Heart left ventricle (tissue), 16 donors: ENCODE measurements at regions not wholly inside any gene's neighbourhood (a gene's known extent, or its start where the extent isn't known, plus 50 kb on each side); places are given as distances from the start of the nearest gene placed in this dataset.

Source experiments
- ATAC-seq, 4 donors: fragments of 200-7000 bp; cut with Tn5 transposase; one replicate each; pipeline ENCODE4 v1.9.1; 2020 to 2022; ENCODE audit warnings: moderate library complexity in 4 of 4, mild to moderate bottlenecking in 3 of 4, moderate number of reproducible peaks in 1 of 4
- DNase-seq, 5 donors: peaks; one replicate each; pipeline ENCODE4 v3.0.0-alpha.2; 2020
- H3K27ac ChIP-seq, 12 donors: fragments of 200-600 bp; sonication (generic) in 4 of 12; one replicate each; pipeline versions ENCODE4 v1.5.0 to v1.8.0; 2016 to 2022; ENCODE audit warnings: mild to moderate bottlenecking in 2 of 12
- H3K27me3 ChIP-seq, 9 donors: fragments of 200-600 bp; sonication (generic) in 2 of 9; one replicate each; pipeline versions ENCODE4 v1.5.1 to v1.8.0; 2016 to 2022; ENCODE audit warnings: mild to moderate bottlenecking in 3 of 9
- H3K36me3 ChIP-seq, 9 donors: fragments of 200-600 bp; sonication (generic) in 2 of 9; one replicate each; pipeline versions ENCODE4 v1.5.0 to v1.8.0; 2018 to 2022; ENCODE audit warnings: mild to moderate bottlenecking in 2 of 9
- H3K4me1 ChIP-seq, 12 donors: fragments of 200-600 bp; sonication (generic) in 4 of 12; one replicate each; pipeline versions ENCODE4 v1.5.0 to v1.8.0; 2016 to 2022; ENCODE audit warnings: mild to moderate bottlenecking in 3 of 12
- H3K4me3 ChIP-seq, 12 donors: fragments of 200-600 bp; sonication (generic) in 4 of 12; one replicate each; pipeline versions ENCODE4 v1.5.0 to v1.8.0; 2017 to 2022; ENCODE audit warnings: mild to moderate bottlenecking in 9 of 12, moderate library complexity in 4 of 12
- H3K9me3 ChIP-seq, 12 donors: fragments of 200-600 bp; sonication (generic) in 4 of 12; one replicate each; pipeline versions ENCODE4 v1.5.0 to v1.8.0; 2016 to 2022; ENCODE audit warnings: mild to moderate bottlenecking in 1 of 12
- POLR2A ChIP-seq, 2 donors: fragments of 450-650 bp; IDR thresholded peaks; one replicate each; pipeline ENCODE4 v1.6.1; 2017; ENCODE audit warnings: antibody characterized with exemption in 2 of 2, mild to moderate bottlenecking in 2 of 2, moderate library complexity in 2 of 2
- WGBS, 4 donors: extraction: QIAGEN DNeasy Blood & Tissue Kit in 2 of 4; methylation state at CpG; one replicate each; pipeline versions ENCODE4 v1.1.5 to v1.1.7; 2013 to 2018; 5-methylcytosine and 5-hydroxymethylcytosine counted together
- intact Hi-C, 10 donors: fragments of 100-400 bp; cut with DNase I; formaldehyde crosslinking; loops; one replicate each; pipeline versions ENCODE4 v1.11.1 to v1.14.2; 2022
- TF ChIP-seq, protein P1 (sequence below), 12 donors: fragments of 200-600 bp; sonication (generic) in 4 of 12; IDR thresholded peaks; one replicate each; pipeline versions ENCODE4 v1.5.0 to v1.8.0; 2018 to 2022; ENCODE audit warnings: antibody characterized with exemption in 12 of 12, mild to moderate bottlenecking in 5 of 12
- donor health status: ischemic (EF 13 %, LVEDD 7.1; RV severe dilation, severe dysfunction).
- donor health status: healthy with polysubstance abuse.
- donor health status: DM: no; HTN: yes; CAD: no.
- donor health status: DM: no; HTN: no; CAD: no.
- donor health status: ischemic (EF 25% LVEDD 6.9; RV normal size, moderate dysfunction).
- donor health status: ischemic (EF 25% LVEDD 5.7; RV mildly dilated, moderate dysfunction).
- donor health status: healthy.
- donor health status: DM: yes; HTN: yes; CAD: no.
- donor health status: ischemic (EF 35%, LVEDD 5.7; RV mildly dilated, moderate dysfunction).
- donor health status: nonischemic (EF 11% LVEDD 7.7; RV severe dilation, severe dysfunction).
- donor health status: DM: yes; HTN: yes; CAD: no.
- donor health status: PGD.
- donor health status: ischemic (EF 29% LVEDD 5.4; RV normal size, mild dysfunction).
- donor health status: nonischemic (EF 23%, LVEDD 6.1; RV moderate dilation, normal function).

- no peaks in the 10 kb centered on the region for H3K4me1 ChIP-seq
- no peak overlapping the region for H3K4me3 ChIP-seq
- H3K36me3 ChIP-seq = no peaks in the 10 kb centered on the region
- H3K9me3 ChIP-seq = no peaks in the 10 kb centered on the region
- intact Hi-C loops = no loop called here
- ATAC-seq = no peak
- 75 to 83% (median 79%) methylated on average over 3 of the region's 3 CpGs for WGBS, 4 donors
- no peak for DNase-seq
- H3K27ac ChIP-seq = no peak overlapping the region
- H3K27me3 ChIP-seq = no peaks in the 10 kb centered on the region
- TF ChIP-seq, protein P1, sequence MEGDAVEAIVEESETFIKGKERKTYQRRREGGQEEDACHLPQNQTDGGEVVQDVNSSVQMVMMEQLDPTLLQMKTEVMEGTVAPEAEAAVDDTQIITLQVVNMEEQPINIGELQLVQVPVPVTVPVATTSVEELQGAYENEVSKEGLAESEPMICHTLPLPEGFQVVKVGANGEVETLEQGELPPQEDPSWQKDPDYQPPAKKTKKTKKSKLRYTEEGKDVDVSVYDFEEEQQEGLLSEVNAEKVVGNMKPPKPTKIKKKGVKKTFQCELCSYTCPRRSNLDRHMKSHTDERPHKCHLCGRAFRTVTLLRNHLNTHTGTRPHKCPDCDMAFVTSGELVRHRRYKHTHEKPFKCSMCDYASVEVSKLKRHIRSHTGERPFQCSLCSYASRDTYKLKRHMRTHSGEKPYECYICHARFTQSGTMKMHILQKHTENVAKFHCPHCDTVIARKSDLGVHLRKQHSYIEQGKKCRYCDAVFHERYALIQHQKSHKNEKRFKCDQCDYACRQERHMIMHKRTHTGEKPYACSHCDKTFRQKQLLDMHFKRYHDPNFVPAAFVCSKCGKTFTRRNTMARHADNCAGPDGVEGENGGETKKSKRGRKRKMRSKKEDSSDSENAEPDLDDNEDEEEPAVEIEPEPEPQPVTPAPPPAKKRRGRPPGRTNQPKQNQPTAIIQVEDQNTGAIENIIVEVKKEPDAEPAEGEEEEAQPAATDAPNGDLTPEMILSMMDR (IDR thresholded peaks at IDR 0.05) = no peak
- no peak for TF ChIP-seq POLR2A (IDR thresholded peaks at IDR 0.05)
These were observed 727.6 kb downstream of the METTL15 start for GRCh38 chr11:28835790-28836189.

DNA sequence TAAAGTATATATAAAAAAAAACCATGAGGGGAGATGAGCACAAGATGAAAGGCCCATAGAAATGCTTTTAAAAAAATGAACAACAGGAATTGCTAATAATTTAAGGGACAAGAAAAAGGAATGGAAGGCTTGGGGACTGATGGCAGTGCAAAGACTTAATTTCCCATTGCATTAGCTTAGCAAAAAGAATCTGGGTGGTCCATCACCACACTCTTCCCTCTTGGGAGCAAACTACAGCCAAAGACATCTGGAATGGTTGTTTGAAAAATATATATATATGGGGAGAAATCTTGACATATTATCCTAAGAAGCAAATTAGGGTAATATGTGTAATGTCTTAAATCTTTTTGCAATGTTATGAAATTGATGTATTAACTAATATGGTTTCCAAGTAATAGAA lies 727.1 kb downstream of the METTL15 start:
- intact Hi-C loops = no loop called here
- Histone ChIP-seq H3K27ac (no peak overlapping the region), H3K4me3 (no peak overlapping the region), H3K36me3 (no peaks in the 10 kb centered on the region), H3K27me3 (no peaks in the 10 kb centered on the region), H3K4me1 (no peaks in the 10 kb centered on the region), H3K9me3 (no peaks in the 10 kb centered on the region)
- ATAC-seq (no peak), DNase-seq (no peak)
- TF ChIP-seq POLR2A (IDR thresholded peaks at IDR 0.05) = no peak

DNA sequence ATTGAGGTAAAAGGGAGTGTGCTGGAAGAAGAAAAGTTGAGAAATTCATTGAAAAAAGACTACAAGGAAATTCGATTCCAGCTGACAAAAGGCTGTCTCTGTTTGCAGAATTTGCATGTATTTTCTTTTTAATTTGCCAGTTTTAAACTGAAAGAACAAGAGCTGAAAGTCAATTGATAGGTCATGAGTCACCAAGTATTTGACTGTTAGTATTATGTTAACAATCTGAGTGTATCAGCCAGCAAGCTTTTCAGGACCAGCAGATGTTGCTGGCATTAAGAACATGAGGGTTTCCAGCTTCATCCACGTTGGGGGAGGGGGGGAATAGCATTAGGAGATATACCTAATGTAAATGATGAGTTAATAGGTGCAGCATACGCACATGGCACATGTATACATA lies 726.7 kb downstream of the METTL15 start:
- no peak for DNase-seq
- no peaks in the 10 kb centered on the region for H3K36me3 ChIP-seq
- H3K9me3 ChIP-seq = no peaks in the 10 kb centered on the region
- no peak for TF ChIP-seq POLR2A (IDR thresholded peaks at IDR 0.05)
- TF ChIP-seq, protein P1 (IDR thresholded peaks at IDR 0.05) = no peak
- no peak for ATAC-seq
- H3K27ac ChIP-seq = no peak overlapping the region
- intact Hi-C loops = no loop called here
- no peak overlapping the region for H3K4me3 ChIP-seq
- no peaks in the 10 kb centered on the region for H3K4me1 ChIP-seq
- H3K27me3 ChIP-seq = no peaks in the 10 kb centered on the region
- WGBS, 4 donors = 52 to 57% (median 53%) methylated on average over 3 of the region's 3 CpGs

- Histone ChIP-seq H3K27me3 (no peaks in the 10 kb centered on the region), H3K27ac (no peak overlapping the region), H3K9me3 (no peaks in the 10 kb centered on the region), H3K4me1 (no peaks in the 10 kb centered on the region), H3K36me3 (no peaks in the 10 kb centered on the region), H3K4me3 (no peak overlapping the region)
- intact Hi-C loops = no loop called here
- DNase-seq (no peak), ATAC-seq (no peak)
- no peak for TF ChIP-seq POLR2A (IDR thresholded peaks at IDR 0.05)
- TF ChIP-seq, protein P1 (IDR thresholded peaks at IDR 0.05) = no peak
- WGBS, 4 donors = 40 to 56% (median 42%) methylated on average over 2 of the region's 2 CpGs
These were observed 725.5 kb downstream of the METTL15 start for GRCh38 chr11:28833670-28834069.

DNA sequence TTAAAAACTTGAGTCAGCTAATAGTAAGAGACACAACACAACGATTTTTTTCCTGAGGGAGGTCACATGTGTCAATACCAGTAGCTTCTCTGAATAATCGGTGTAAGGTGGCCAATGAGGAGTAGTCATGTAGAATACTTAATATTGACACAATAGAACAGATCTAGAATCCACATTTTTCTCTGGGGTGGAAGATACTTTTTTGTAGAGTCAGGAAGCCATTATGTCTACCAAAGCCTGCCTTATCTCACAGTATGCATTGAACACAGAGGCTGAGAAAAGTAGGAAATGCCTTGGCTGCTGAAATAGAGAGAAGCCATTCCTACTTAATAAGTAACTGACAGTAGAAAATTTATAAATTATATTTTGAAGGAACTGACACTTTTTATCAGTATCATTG lies 725.0 kb downstream of the METTL15 start:
- WGBS, 4 donors = 21 to 50% (median 27%) methylated on average over 2 of the region's 2 CpGs
- no peak overlapping the region for H3K27ac ChIP-seq
- ATAC-seq (no peak), DNase-seq (no peak)
- H3K36me3 ChIP-seq = no peaks in the 10 kb centered on the region
- no peak overlapping the region for H3K4me3 ChIP-seq
- intact Hi-C loops = no loop called here
- H3K27me3 ChIP-seq = no peaks in the 10 kb centered on the region
- no peaks in the 10 kb centered on the region for H3K4me1 ChIP-seq
- no peak for TF ChIP-seq POLR2A (IDR thresholded peaks at IDR 0.05)
- TF ChIP-seq, protein P1 (IDR thresholded peaks at IDR 0.05) = no peak
- H3K9me3 ChIP-seq = peaks cover 0 to 4% (median 0%) of the 10 kb centered on the region in 12 donors
